Lower leg skin (tissue), 3 donors: ENCODE measurements at regions not wholly inside any gene's neighbourhood (a gene's known extent, or its start where the extent isn't known, plus 50 kb on each side); places are given as distances from the start of the nearest gene placed in this dataset.

Experiments
- POLR2A ChIP-seq, 2 donors: fragments of 450-650 bp; IDR thresholded peaks; one replicate each; pipeline ENCODE4 v1.6.1; 2016 to 2017; ENCODE audit warnings: antibody characterized with exemption in 2 of 2, mild to moderate bottlenecking in 1 of 2, moderate library complexity in 1 of 2
- TF ChIP-seq, protein P1 (sequence below), 3 donors: fragments of 450-650 bp; IDR thresholded peaks; one replicate each; pipeline ENCODE4 v1.5.1; 2016; ENCODE audit warnings: antibody characterized with exemption in 3 of 3, mild to moderate bottlenecking in 3 of 3, moderate library complexity in 2 of 3

DNA sequence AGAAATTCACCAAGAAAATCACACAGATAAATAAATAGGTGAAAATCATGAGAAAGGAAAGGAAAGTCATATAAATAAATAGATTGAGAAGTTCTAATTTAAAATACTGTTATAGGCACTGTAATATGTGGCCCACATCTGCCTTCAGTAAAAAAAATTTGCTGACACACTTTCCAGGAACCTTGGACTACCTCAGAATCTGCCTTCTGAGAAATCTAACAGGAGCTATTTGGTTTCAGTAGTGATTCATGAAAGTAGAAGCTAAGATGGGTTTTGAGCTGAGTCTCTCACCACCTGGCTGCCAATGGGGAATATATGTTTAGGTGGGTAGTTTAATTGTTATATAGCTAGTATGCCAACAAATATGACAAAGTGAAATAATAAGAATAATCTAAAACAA is 810.0 kb downstream of the RAB28 start:
- TF ChIP-seq, protein P1, sequence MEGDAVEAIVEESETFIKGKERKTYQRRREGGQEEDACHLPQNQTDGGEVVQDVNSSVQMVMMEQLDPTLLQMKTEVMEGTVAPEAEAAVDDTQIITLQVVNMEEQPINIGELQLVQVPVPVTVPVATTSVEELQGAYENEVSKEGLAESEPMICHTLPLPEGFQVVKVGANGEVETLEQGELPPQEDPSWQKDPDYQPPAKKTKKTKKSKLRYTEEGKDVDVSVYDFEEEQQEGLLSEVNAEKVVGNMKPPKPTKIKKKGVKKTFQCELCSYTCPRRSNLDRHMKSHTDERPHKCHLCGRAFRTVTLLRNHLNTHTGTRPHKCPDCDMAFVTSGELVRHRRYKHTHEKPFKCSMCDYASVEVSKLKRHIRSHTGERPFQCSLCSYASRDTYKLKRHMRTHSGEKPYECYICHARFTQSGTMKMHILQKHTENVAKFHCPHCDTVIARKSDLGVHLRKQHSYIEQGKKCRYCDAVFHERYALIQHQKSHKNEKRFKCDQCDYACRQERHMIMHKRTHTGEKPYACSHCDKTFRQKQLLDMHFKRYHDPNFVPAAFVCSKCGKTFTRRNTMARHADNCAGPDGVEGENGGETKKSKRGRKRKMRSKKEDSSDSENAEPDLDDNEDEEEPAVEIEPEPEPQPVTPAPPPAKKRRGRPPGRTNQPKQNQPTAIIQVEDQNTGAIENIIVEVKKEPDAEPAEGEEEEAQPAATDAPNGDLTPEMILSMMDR (IDR thresholded peaks at IDR 0.05): no peak
- no peak for TF ChIP-seq POLR2A (IDR thresholded peaks at IDR 0.05)
